Thoracic aorta (tissue), 2 donors: ENCODE measurements at regions not wholly inside any gene's neighbourhood (a gene's known extent, or its start where the extent isn't known, plus 50 kb on each side); places are given as distances from the start of the nearest gene placed in this dataset.
"Not testable (repeated sequence)": the region's sequence is repeated elsewhere in the genome, so short reads cannot be mapped to it uniquely, and the experiment has no call there.

Experiments used
- ATAC-seq: fragments of 150-250 bp; one replicate; pipeline ENCODE4 v1.8.0; 2017; ENCODE audit warnings: low read depth; ENCODE audit not compliant: insufficient number of reproducible peaks, low FRiP score
- DNase-seq: peaks from one replicate; pipeline ENCODE4 v3.0.0-alpha.2; 2020; ENCODE audit warnings: low spot score
- H3K27ac ChIP-seq, 2 donors: fragments of 200-600 bp; sonication (generic); 1 replicate in 1 of 2; 2 replicates in 1 of 2; pipeline ENCODE4 v1.5.1; 2016; ENCODE audit warnings: mild to moderate bottlenecking in 2 of 2, moderate library complexity in 2 of 2
- H3K27me3 ChIP-seq: fragments of 200-600 bp; sonication (generic); replicated peaks from 2 replicates; pipeline ENCODE4 v1.6.0; 2016; ENCODE audit warnings: mild to moderate bottlenecking; ENCODE audit not compliant: insufficient read depth
- H3K36me3 ChIP-seq: fragments of 200-600 bp; sonication (generic); one replicate; pipeline ENCODE4 v1.5.1; 2016
- H3K4me1 ChIP-seq, 2 donors: fragments of 200-600 bp; sonication (generic); 1 replicate in 1 of 2; 2 replicates in 1 of 2; pipeline versions ENCODE4 v1.5.1 to v1.6.0; 2016; ENCODE audit warnings: low read depth in 2 of 2, mild to moderate bottlenecking in 1 of 2; ENCODE audit not compliant: control insufficient read depth in 1 of 2
- H3K4me3 ChIP-seq: fragments of 200-600 bp; sonication (generic); 2 replicates; pipeline ENCODE4 v1.5.1; 2016; ENCODE audit warnings: mild to moderate bottlenecking
- H3K9me3 ChIP-seq: fragments of 200-600 bp; sonication (generic); 2 replicates; pipeline ENCODE4 v1.5.1; 2016
- TF ChIP-seq, protein P1 (sequence below): fragments of 200-600 bp; sonication (generic); IDR thresholded peaks from one replicate; pipeline ENCODE4 v1.5.1; 2019; ENCODE audit warnings: antibody characterized with exemption

DNA sequence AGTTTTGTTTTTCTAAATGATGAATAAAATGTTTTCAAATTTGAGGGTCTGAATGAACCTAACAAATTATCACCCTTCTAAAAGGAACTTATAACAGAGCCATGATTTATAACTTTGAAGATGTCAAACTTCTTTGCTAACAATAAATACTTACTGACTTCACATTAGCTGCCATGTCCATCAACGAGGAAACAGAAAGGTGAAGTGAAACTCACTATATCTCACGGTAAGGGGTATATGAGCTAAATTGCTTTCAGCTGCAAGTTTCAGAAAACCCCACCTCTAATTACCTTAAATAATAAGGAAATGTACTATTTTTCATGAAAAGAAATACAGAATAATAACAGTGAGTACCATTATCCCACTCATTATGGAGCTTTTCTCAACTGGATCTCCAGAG is 350.8 kb upstream of the NT5C1B start:
- Histone ChIP-seq H3K27me3 (no peaks in the 10 kb centered on the region), H3K4me3 (no peak overlapping the region), H3K9me3 (no peaks in the 10 kb centered on the region), H3K27ac (no peak overlapping the region), H3K36me3 (no peaks in the 10 kb centered on the region), H3K4me1 (no peaks in the 10 kb centered on the region)
- ATAC-seq, result no peak
- TF ChIP-seq, protein P1, sequence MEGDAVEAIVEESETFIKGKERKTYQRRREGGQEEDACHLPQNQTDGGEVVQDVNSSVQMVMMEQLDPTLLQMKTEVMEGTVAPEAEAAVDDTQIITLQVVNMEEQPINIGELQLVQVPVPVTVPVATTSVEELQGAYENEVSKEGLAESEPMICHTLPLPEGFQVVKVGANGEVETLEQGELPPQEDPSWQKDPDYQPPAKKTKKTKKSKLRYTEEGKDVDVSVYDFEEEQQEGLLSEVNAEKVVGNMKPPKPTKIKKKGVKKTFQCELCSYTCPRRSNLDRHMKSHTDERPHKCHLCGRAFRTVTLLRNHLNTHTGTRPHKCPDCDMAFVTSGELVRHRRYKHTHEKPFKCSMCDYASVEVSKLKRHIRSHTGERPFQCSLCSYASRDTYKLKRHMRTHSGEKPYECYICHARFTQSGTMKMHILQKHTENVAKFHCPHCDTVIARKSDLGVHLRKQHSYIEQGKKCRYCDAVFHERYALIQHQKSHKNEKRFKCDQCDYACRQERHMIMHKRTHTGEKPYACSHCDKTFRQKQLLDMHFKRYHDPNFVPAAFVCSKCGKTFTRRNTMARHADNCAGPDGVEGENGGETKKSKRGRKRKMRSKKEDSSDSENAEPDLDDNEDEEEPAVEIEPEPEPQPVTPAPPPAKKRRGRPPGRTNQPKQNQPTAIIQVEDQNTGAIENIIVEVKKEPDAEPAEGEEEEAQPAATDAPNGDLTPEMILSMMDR, result no peak
- DNase-seq, result no peak

DNA sequence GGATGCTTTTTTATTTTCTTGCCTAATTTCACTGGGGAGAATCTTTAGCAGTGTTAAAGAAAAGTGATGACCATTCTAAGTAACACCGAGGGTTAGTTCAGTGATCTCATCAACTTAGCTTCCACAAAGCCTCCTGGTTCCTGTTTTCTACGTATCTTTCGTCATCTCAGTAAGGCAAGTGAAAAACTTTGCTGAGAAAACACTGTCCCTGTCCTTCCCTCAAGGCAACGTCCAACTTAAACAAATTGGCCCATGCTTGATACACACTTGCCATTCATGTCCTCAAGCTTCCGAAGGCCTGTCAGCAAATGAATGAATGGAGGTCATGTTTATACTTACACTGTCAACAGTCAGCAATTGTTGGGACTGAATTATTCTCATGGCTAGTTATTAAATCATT is 350.4 kb upstream of the NT5C1B start:
- H3K27me3 ChIP-seq, result not testable (repeated sequence)

DNA sequence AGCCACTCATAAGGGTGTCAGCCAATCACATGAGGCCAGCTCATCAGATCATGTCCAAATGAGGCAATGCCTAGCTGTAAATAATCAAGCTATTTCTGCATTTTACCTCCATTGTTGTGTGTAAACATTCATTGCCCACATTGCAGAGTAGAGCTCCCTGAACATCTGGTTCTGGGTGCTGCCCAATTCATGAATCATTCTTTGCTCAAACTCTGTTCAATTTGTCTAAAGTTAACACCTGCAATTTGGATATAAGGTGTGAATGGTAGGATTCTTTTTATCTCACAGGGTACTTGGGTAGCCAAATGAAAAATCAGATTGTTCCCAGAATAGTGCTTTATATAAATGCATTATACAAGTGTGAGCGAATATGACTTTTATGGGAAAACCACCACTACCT is 345.5 kb upstream of the NT5C1B start:
- no peaks in the 10 kb centered on the region for H3K9me3 ChIP-seq
- TF ChIP-seq, protein P1, result no peak
- DNase-seq, result no peak

More for the DNA sequence above, 350.4 kb upstream of the NT5C1B start:
- H3K27ac ChIP-seq, H3K9me3 ChIP-seq, H3K4me1 ChIP-seq, DNase-seq, H3K36me3 ChIP-seq, H3K4me3 ChIP-seq, ATAC-seq: not testable (repeated sequence)

DNA sequence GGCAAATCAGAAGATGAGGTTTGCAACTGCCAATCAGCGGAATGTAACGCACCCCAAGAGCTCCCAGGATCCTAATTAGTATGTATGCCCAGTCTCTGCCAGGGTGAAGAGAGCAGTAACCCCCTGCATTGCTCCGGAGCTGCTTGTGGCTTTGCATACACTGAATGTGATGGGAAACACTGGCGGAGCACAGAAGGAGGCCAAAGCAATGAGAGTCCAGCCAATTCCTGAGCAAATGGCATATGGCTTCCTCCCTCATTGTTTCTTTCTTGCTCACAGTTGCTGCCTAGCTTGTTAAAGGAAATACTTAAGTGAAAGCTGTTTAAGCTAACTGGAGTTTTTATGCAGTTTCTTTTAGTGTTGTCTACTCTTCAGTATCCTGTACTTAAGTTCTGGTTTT is 343.5 kb upstream of the NT5C1B start:
- TF ChIP-seq, protein P1, result no peak
- Histone ChIP-seq H3K27me3 (no peaks in the 10 kb centered on the region), H3K9me3 (no peaks in the 10 kb centered on the region), H3K4me1 (peaks cover 0 to 6% of the 10 kb centered on the region in 2 donors), H3K4me3 (no peak overlapping the region), H3K36me3 (no peaks in the 10 kb centered on the region), H3K27ac (no peak overlapping the region)
- DNase-seq, result no peak
- ATAC-seq, result no peak

More for the DNA sequence above, 345.5 kb upstream of the NT5C1B start:
- H3K27ac ChIP-seq, result no peak overlapping the region
- H3K4me3 ChIP-seq, result no peak overlapping the region
- no peaks in the 10 kb centered on the region for H3K36me3 ChIP-seq
- H3K27me3 ChIP-seq, result no peaks in the 10 kb centered on the region
- H3K4me1 ChIP-seq, result no peaks in the 10 kb centered on the region
- ATAC-seq, result no peak

DNA sequence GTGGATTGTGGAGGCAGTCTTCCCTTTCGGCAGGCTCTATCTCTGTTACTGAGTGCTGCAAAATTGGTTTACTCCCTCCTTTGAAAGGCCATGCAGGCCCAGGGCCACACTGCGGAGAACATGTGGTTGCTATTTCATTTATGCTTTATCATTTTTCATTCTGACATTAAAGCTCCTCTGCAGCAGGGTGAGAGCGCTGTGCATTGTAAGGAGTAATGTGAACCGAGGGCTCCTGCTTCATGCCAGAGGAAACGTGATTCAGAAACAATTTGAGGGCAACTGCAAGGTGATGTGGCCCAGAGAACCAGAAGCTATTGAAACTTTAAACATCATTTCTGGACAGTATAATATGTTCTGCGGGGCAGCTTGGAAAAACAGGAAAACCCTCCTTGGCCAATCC is 341.6 kb upstream of the NT5C1B start:
- H3K27me3 ChIP-seq, result no peaks in the 10 kb centered on the region
- no peak overlapping the region for H3K27ac ChIP-seq
- DNase-seq (no peak), ATAC-seq (no peak)
- H3K9me3 ChIP-seq, result no peaks in the 10 kb centered on the region
- H3K4me3 ChIP-seq, result no peak overlapping the region
- H3K36me3 ChIP-seq, result no peaks in the 10 kb centered on the region
- H3K4me1 ChIP-seq, result peaks cover 0 to 6% of the 10 kb centered on the region in 2 donors
- TF ChIP-seq, protein P1, result no peak

DNA sequence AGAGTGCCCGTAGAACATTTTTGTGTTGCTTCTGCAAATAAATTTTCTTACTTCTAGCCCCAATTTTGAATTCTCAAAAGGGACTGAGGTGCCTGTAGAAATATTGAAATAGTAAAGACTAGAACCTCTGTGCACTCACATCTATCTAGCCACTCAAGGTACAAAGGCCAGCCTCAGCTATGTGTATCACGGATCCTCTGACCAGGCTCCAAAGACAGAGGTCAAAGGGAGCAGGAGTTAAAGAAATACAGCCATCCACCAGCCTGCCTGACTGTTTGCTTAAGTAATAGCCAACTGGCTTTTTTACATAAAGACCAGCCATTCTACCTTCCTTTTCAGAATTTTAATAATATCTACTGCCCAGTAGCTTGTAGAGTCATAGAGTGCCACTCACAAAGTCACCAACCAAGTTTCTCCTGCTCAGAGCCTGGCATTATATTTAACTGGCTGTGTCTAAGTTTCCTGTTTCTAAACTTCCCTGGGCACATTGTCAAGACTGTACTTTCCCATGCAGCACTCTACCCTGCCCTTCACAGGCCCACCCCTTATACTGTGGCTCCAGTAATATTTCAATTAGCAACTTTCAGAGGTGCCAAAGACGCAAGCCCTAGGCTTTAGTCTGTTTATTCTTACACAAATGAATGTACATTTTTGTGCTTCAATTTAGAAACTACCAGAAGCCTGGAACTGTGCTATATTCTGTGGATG is 338.3 kb upstream of the NT5C1B start:
- Histone ChIP-seq H3K4me1 (peaks cover 0 to 6% of the 10 kb centered on the region in 2 donors), H3K36me3 (no peaks in the 10 kb centered on the region), H3K9me3 (no peaks in the 10 kb centered on the region), H3K4me3 (no peak overlapping the region), H3K27me3 (no peaks in the 10 kb centered on the region), H3K27ac (peak overlapping the region; percentile 2 to 65)
- no peak for DNase-seq
- peak; percentile 76 for ATAC-seq
- TF ChIP-seq, protein P1, result no peak
